Caki2 (cell line): ENCODE measurements at regions not wholly inside any gene's neighbourhood (a gene's known extent, or its start where the extent isn't known, plus 50 kb on each side); places are given as distances from the start of the nearest gene placed in this dataset.
A peak's percentile ranks its signal among the peaks of the same experiment; 100 is the strongest.

Source experiments
- DNase-seq: peaks from one replicate; pipeline ENCODE4 v3.0.0-alpha.2; 2015; ENCODE audit warnings: low read depth
- in situ Hi-C: cut with HindIII; loops from 2 replicates; pipeline ENCODE4 v1.10.0; 2016; ENCODE audit warnings: low sequenced_read_pairs, low pct_unique_long_range_greater_than_20kb, mixed read lengths

- DNase-seq = no peak
- in situ Hi-C loops = no loop called here
Measured at GRCh38 chr3:94252316-94252715, 189.5 kb downstream of the NSUN3 start.

- in situ Hi-C loops = no loop called here
- no peak for DNase-seq
Measured at GRCh38 chr3:94256888-94257813, 194.3 kb downstream of the NSUN3 start.

GRCh38 chr3:94258851-94259250 lies 196.0 kb downstream of the NSUN3 start:
- DNase-seq = no peak
- in situ Hi-C loops = no loop called here

GRCh38 chr3:94259291-94259690 lies 196.4 kb downstream of the NSUN3 start:
- in situ Hi-C loops = no loop called here
- no peak for DNase-seq

GRCh38 chr3:94269763-94270162 lies 206.9 kb downstream of the NSUN3 start:
- in situ Hi-C loops = no loop called here
- DNase-seq = no peak

- DNase-seq = no peak
- in situ Hi-C loops = no loop called here
Measured at GRCh38 chr3:94272016-94272415, 209.2 kb downstream of the NSUN3 start.

GRCh38 chr3:94280958-94281357 lies 218.1 kb downstream of the NSUN3 start:
- in situ Hi-C loops = no loop called here
- no peak for DNase-seq

- in situ Hi-C loops = no loop called here
- peak; percentile 8 for DNase-seq
Measured at GRCh38 chr3:94285872-94286271, 223.0 kb downstream of the NSUN3 start.

- in situ Hi-C loops = no loop called here
- DNase-seq = no peak
Measured at GRCh38 chr3:94291686-94292085, 228.8 kb downstream of the NSUN3 start.

GRCh38 chr3:94292151-94292550 lies 229.3 kb downstream of the NSUN3 start:
- in situ Hi-C loops = no loop called here
- no peak for DNase-seq

GRCh38 chr3:94293793-94294195 lies 230.9 kb downstream of the NSUN3 start:
- in situ Hi-C loops = no loop called here
- peak; percentile 78 for DNase-seq

- in situ Hi-C loops = no loop called here
- peak; percentile 52 for DNase-seq
Measured at GRCh38 chr3:94294806-94295205, 231.9 kb downstream of the NSUN3 start.

- no peak for DNase-seq
- in situ Hi-C loops = no loop called here
Measured at GRCh38 chr3:94299716-94300115, 236.9 kb downstream of the NSUN3 start.

- DNase-seq = no peak
- in situ Hi-C loops = no loop called here
Measured at GRCh38 chr3:94301366-94301765, 238.5 kb downstream of the NSUN3 start.

GRCh38 chr3:94303266-94303665 lies 240.4 kb downstream of the NSUN3 start:
- peak; percentile 7 for DNase-seq
- in situ Hi-C loops = no loop called here

GRCh38 chr3:94303897-94304296 lies 241.0 kb downstream of the NSUN3 start:
- in situ Hi-C loops = no loop called here
- no peak for DNase-seq

- in situ Hi-C loops = no loop called here
- no peak for DNase-seq
Measured at GRCh38 chr3:94304954-94305353, 242.1 kb downstream of the NSUN3 start.

GRCh38 chr3:94305835-94306611 lies 243.2 kb downstream of the NSUN3 start:
- in situ Hi-C loops = no loop called here
- no peak for DNase-seq

GRCh38 chr3:94307588-94307987 lies 244.7 kb downstream of the NSUN3 start:
- in situ Hi-C loops = no loop called here
- DNase-seq = peak; percentile 8
